Posterior vena cava (tissue), 2 donors: ENCODE measurements at regions not wholly inside any gene's neighbourhood (a gene's known extent, or its start where the extent isn't known, plus 50 kb on each side); places are given as distances from the start of the nearest gene placed in this dataset.

Experiments used
- DNase-seq: peaks from one replicate; pipeline ENCODE4 v3.0.0-alpha.2; 2020; ENCODE audit warnings: low spot score
- intact Hi-C, 2 donors: fragments of 100-400 bp; cut with DNase I; formaldehyde crosslinking; loops; one replicate each; pipeline versions ENCODE4 v1.14.1 to v1.14.2; 2022 to 2023
- donor health status: DM: yes; HTN: yes; CAD: no.
- donor health status: DM: yes; HTN: yes; CAD: no.

- no peak for DNase-seq
- intact Hi-C loops = no loop called here
Observed at GRCh38 chr5:67360047-67360446, 163.4 kb upstream of the CD180 start.

- DNase-seq = no peak
- intact Hi-C loops = no loop called here
Observed at GRCh38 chr5:67358186-67358585, 161.6 kb upstream of the CD180 start.

- intact Hi-C loops = no loop called here
- no peak for DNase-seq
Observed at GRCh38 chr5:67355120-67355713, 158.6 kb upstream of the CD180 start.

GRCh38 chr5:67353500-67354450 is 157.2 kb upstream of the CD180 start:
- DNase-seq = no peak
- intact Hi-C loops = no loop called here

GRCh38 chr5:67350618-67351201 is 154.1 kb upstream of the CD180 start:
- no peak for DNase-seq
- intact Hi-C loops = no loop called here

DNA sequence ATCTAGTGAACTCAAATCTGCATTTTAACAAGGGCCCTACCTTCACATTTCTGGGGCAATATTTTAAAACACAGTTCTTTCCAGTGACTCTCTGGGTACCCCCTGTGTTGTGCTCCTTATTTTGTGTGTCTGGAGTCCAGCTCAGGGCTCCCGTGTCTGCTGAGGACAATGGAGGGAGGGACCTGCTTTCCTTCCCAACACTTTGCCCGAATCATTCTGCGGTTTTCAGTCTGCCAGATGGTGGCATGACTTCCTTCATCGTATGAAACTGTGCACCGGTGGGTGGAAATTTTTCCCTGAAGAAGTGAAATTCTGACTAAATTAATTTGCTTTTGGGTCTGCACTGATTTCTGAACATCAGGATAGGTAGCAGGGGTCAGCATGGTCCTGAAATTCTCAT is 153.6 kb upstream of the CD180 start:
- intact Hi-C loops = no loop called here
- DNase-seq = no peak

DNA sequence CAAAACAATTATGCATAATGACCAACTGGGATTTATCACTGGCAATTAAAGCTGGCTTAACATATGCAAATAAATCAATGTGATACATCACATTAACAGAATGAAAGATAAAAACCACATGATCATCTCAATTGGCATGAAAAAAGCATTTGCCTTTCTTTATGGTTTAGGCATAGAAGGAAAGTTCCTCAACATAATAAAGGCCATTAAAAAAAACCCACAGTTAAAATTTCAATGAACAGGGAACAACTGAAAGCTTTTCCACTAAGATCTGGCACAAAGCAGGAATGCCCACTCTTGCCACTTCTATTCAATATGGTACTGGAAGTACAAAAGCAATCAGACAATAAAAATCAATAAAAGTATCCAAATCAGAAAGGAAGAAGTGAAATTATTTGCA is 151.2 kb upstream of the CD180 start:
- no peak for DNase-seq
- intact Hi-C loops = no loop called here

- intact Hi-C loops = no loop called here
- no peak for DNase-seq
Observed at GRCh38 chr5:67346611-67347010, 150.0 kb upstream of the CD180 start.

- no peak for DNase-seq
- intact Hi-C loops = loop anchor here in 1 of 2 donors (5.0 kb wide), 1 partner anchor 618 kb away; no protein-coding TSS in a partner anchor
Observed at GRCh38 chr5:67344870-67345269, 148.3 kb upstream of the CD180 start.

DNA sequence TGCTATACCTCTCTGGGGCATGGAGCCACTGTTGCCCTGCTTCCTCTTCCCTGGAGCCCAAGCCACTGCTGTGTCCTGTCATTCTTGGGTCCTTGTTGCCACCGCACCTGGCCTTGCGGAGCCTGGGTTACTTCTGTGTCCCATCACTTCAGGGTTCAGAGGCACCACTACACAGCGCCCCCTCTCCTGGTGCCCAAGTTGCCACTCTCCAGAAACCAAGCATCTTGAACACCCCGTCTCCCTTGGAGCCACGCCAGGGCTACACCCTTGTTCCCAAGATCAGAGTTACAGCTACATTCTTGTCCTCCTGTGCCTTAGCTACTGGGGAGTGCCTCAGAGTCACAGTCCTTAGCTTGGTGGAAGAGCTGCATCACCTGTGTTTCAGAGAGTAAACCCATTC is 147.2 kb upstream of the CD180 start:
- intact Hi-C loops = loop anchor here in 1 of 2 donors (5.0 kb wide), 1 partner anchor 617 kb away; no protein-coding TSS in a partner anchor
- no peak for DNase-seq

DNA sequence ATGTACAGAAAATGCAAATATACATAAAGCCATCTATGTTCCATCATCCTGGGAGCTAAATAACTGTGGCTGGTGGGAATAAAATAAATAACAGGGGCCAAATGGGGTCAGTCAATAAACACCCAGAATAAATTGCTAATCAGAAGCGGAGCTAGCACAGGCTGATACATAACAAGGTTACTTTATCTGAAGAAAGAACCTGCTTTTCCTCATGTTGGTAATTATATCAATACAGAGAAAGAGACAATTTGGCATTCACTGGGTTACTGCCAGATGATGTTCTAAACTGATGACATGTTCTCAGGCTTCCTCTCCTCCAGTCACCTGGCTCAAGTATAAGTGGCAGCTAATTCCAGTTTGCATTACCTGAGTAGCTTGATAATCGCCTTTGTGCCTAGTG is 144.9 kb upstream of the CD180 start:
- no peak for DNase-seq
- intact Hi-C loops = loop anchor here in 1 of 2 donors (5.0 kb wide), 1 partner anchor 614 kb away; no protein-coding TSS in a partner anchor

GRCh38 chr5:67339219-67339767 is 142.7 kb upstream of the CD180 start:
- no peak for DNase-seq
- intact Hi-C loops = no loop called here

DNA sequence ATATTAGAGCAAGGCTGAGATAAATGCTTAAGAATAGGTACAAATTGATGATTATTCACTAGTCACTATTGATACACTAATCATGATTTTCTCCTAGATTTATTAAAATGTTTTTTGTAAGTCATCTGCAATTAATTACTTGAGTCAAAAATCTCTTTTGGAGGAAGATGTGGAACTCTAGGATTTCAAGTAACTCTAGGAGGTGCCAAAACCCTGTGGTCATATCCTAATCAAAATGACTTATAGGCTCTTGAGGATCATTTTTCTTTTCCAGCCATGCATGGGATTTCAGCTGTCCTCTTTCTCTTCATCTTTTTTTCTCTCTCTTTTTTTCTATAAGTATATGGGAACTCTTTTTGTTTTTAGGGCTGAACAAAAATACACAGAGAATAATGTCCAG is 141.8 kb upstream of the CD180 start:
- DNase-seq = no peak
- intact Hi-C loops = no loop called here

GRCh38 chr5:67337751-67338150 is 141.2 kb upstream of the CD180 start:
- DNase-seq = no peak
- intact Hi-C loops = no loop called here

DNA sequence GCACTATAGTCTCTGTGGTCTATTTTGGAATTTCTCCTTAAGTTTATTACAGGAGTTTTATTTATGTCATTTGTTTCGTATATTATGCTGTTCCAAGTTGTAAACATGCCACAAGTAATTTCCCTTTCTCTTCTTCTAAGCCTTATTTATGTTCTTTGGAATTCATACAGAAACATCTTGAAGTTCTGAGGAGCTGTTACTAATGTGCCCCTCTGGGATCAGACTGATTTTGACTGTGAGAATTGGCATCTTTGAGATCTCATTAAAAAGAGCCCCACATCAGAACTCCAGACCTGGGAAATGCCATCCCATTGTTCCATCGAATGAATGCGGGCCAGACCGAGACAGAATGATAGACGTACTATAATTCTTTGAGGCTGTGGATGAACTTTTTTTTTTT is 138.8 kb upstream of the CD180 start:
- intact Hi-C loops = no loop called here
- DNase-seq = no peak

DNA sequence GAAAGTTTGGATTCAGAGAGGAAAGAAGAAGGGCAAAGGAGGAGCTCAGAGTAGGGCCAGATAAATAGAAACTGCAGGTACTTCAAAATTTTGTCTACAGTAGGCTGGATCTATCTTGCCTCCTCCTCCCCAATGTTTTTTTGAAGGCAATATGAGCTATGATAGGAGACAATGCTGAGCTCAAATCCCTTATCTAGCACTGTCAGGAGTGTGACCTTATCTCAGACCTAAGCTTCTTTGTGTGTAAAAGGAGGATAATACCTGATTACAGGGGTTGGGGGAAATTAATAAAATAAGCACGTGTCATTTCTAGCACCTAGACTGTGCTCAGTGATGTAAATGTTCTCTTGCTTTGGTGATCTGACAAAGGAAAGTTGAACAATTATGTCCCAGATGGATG is 137.8 kb upstream of the CD180 start:
- intact Hi-C loops = no loop called here
- no peak for DNase-seq

DNA sequence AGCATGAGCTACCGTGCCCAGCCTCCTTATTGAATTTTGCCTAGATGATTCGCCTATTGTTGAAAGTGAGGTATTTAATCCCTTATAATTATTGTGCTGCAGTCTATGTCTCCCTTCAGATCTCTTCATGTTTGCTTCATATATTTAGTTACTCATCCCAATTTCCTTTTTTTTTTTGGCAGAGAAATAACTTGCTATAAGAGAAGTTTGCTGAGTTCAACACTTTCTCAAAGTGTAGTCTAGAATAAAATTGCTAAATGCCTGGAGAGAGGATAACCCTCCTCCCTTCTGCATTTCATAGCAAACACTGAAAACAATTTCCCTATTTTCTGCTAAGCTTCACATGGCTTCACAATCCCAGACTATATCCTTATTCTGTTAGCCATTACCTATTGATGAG is 136.6 kb upstream of the CD180 start:
- DNase-seq = no peak
- intact Hi-C loops = no loop called here

DNA sequence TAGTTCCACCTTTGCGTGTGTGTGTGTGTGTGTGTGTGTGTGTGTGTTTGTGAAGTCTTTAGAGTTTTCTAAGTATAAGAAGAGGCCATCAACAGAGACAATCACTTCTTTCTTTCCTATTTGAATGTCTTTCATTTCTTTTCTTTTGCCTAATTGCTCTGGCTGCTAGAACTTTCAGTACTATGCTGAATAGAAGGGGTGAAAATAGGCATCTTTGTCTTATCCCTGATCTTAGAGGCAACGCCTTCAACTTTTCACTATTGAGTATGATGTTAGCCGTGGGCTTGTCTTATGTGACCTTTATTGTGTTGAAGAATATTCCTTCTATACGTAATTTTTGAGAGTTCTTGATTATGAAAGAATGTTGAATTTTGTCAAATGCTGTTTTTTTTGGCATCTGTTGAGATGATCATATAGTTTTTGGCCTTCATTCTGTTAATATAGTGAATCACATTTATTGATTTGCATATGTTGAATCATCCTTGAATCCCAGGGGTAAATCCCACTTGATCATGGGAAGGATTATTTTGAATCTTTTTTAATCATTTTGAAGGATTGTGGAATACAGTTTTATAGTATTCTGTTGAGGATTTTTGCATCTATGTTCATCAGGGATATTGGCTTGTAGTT is 134.8 kb upstream of the CD180 start:
- intact Hi-C loops = no loop called here
- DNase-seq = no peak

DNA sequence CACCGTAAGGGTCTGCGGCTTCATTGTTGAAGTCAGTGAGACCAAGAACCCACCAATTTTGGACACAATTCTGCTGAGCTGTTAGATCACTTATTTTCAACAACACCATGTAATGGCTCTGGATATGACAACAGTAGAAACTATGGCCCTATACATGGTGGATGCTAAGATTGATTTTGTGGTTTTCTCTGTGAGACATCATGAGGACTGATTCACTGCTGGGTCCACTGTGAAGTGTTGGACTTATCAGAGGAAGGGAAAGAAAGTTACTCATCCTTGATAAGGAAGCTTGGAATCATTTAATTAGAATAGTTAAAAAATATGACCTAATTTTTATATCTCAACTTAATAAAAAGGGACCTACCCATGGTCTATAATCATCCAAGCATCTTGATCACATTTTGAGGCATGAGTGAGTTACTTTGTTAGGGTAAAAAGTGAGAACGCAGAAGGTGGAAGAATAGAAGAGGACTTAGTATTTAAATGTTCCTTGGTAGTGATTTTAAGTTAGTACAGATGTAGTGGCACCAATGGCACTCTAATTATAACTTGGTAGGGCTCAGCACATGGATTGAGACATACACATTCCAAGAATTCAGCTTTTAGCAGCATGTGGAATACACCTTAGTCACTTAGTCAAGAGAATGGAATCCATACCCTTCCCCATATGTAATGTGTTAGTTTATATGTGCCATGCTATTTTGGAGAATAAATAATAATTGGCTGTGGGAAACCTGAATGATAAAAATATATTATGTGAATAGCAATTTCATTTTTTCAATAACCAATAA is 123.5 kb upstream of the CD180 start:
- intact Hi-C loops = no loop called here
- DNase-seq = no peak
